H1 (cell line): ENCODE measurements at regions not wholly inside any gene's neighbourhood (a gene's known extent, or its start where the extent isn't known, plus 50 kb on each side); places are given as distances from the start of the nearest gene placed in this dataset.

Experiments used
- CTCF ChIA-PET: fragments of 300-600 bp; sonication (Branson Sonifier 250); formaldehyde crosslinking; loops from one replicate; lab custom pipeline; 2021; ENCODE audit not compliant: partially characterized antibody; lab: Charles Lee
- POLR2A ChIA-PET: fragments of 300-600 bp; sonication (Branson Sonifier 250); formaldehyde crosslinking; loops from one replicate; lab custom pipeline; 2021; ENCODE audit warnings: inconsistent platforms; ENCODE audit not compliant: partially characterized antibody; lab: Charles Lee
- DNase-seq, 2 experiments: peaks; one replicate each; pipeline versions ENCODE4 v3.0.0 to v3.0.0-alpha.2; 2010 to 2022; ENCODE audit warnings: low spot score in 2 of 2, low read depth in 1 of 2, mixed read lengths in 1 of 2
- FAIRE-seq: peaks from 2 replicates; lab custom pipeline; 2011; peaks lifted over from hg19 to GRCh38; lab: Jason Lieb, UNC
- H2AFZ ChIP-seq: 2 replicates; pipeline ENCODE4 v1.8.1; 2012; ENCODE audit warnings: low read length, inconsistent platforms
- H2AK5ac ChIP-seq: 2 replicates; pipeline ENCODE4 v1.6.1; 2013; ENCODE audit warnings: low read depth, low read length
- H2BK120ac ChIP-seq: replicated peaks from 2 replicates; pipeline ENCODE3; 2013; ENCODE audit warnings: low read depth, low read length, inconsistent platforms
- H2BK12ac ChIP-seq: 2 replicates; pipeline ENCODE4 v1.6.1; 2013; ENCODE audit warnings: low read depth, low read length
- H2BK15ac ChIP-seq: 2 replicates; pipeline ENCODE4 v1.6.1; 2013; ENCODE audit warnings: low read length
- H2BK20ac ChIP-seq: 2 replicates; pipeline ENCODE4 v1.6.1; 2013; ENCODE audit warnings: low read length
- H2BK5ac ChIP-seq: 2 replicates; pipeline ENCODE4 v1.6.1; 2013; ENCODE audit warnings: low read depth, low read length
- H3K14ac ChIP-seq: 2 replicates; pipeline ENCODE4 v1.6.1; 2013; ENCODE audit warnings: inconsistent platforms; ENCODE audit not compliant: insufficient read length
- H3K18ac ChIP-seq: 2 replicates; pipeline ENCODE4 v1.6.1; 2013; ENCODE audit warnings: low read length; ENCODE audit errors: extremely low read depth
- H3K23ac ChIP-seq: 2 replicates; pipeline ENCODE4 v1.6.1; 2013; ENCODE audit warnings: inconsistent platforms; ENCODE audit not compliant: insufficient read length
- H3K23me2 ChIP-seq: 2 replicates; pipeline ENCODE4 v1.6.1; 2013; ENCODE audit warnings: low read depth, low read length
- H3K27ac ChIP-seq: 2 replicates; pipeline ENCODE4 v1.6.1; 2011; ENCODE audit warnings: low read depth, low read length, inconsistent platforms
- H3K27me3 ChIP-seq, 4 experiments: replicated peaks in 1 of 4; 1 replicate in 1 of 4; 2 replicates in 3 of 4; pipeline versions ENCODE4 v1.6.1 to v1.8.1; 2011 to 2013; ENCODE audit warnings: low read length in 3 of 4, mild to moderate bottlenecking in 3 of 4, inconsistent platforms in 2 of 4, mixed read lengths in 2 of 4, moderate library complexity in 1 of 4; ENCODE audit not compliant: control insufficient read depth in 3 of 4, insufficient read depth in 3 of 4; ENCODE audit errors: extremely low read depth in 1 of 4
- H3K36me3 ChIP-seq, 4 experiments: 2 replicates each; pipeline versions ENCODE4 v1.6.1 to v1.8.1; 2011 to 2013; ENCODE audit warnings: mild to moderate bottlenecking in 4 of 4, low read length in 3 of 4, moderate library complexity in 2 of 4, control low read depth in 1 of 4, inconsistent platforms in 1 of 4; ENCODE audit not compliant: insufficient read depth in 4 of 4, control insufficient read depth in 2 of 4
- H3K4ac ChIP-seq: replicated peaks from 2 replicates; pipeline ENCODE3; 2013; ENCODE audit warnings: low read length, low read depth, mixed read lengths, inconsistent platforms; ENCODE audit not compliant: insufficient read length
- H3K4me1 ChIP-seq, 4 experiments: replicated peaks in 1 of 4; 1 replicate in 1 of 4; 2 replicates in 3 of 4; pipeline versions ENCODE4 v1.6.1 to v1.8.1; 2011 to 2013; ENCODE audit warnings: low read length in 3 of 4, inconsistent platforms in 2 of 4, mixed read lengths in 1 of 4; ENCODE audit not compliant: insufficient read depth in 4 of 4, control insufficient read depth in 3 of 4
- H3K4me2 ChIP-seq, 2 experiments: 2 replicates each; pipeline versions ENCODE4 v1.6.1 to v1.8.1; 2011 to 2013; ENCODE audit warnings: low read depth in 2 of 2, low read length in 2 of 2, control low read depth in 1 of 2, inconsistent platforms in 1 of 2, mild to moderate bottlenecking in 1 of 2; ENCODE audit not compliant: insufficient read depth in 1 of 2
- H3K4me3 ChIP-seq, 4 experiments: fragments of 200-600, 300-600 bp in 1 of 4; sonication (generic), shearing (Covaris generic), sonication (Bioruptor Twin) in 1 of 4; 2 replicates each; pipeline versions ENCODE4 v1.5.1 to v1.8.1; 2011 to 2016; ENCODE audit warnings: low read length in 4 of 4, low read depth in 3 of 4, control low read depth in 2 of 4, inconsistent platforms in 2 of 4, mild to moderate bottlenecking in 2 of 4, mixed read lengths in 1 of 4, moderate library complexity in 1 of 4; ENCODE audit not compliant: insufficient read depth in 2 of 4; ENCODE audit errors: extremely low read depth in 1 of 4
- H3K56ac ChIP-seq: replicated peaks from 2 replicates; pipeline ENCODE3; 2013; ENCODE audit warnings: low read depth, mild to moderate bottlenecking, mixed read lengths, low read length, inconsistent platforms; ENCODE audit not compliant: insufficient read length
- H3K79me1 ChIP-seq: 2 replicates; pipeline ENCODE4 v1.6.1; 2013; ENCODE audit warnings: low read depth, low read length, control low read depth
- H3K79me2 ChIP-seq, 2 experiments: 2 replicates each; pipeline versions ENCODE4 v1.6.1 to v1.8.1; 2012 to 2013; ENCODE audit warnings: low read length in 2 of 2, mild to moderate bottlenecking in 2 of 2, inconsistent platforms in 1 of 2; ENCODE audit not compliant: insufficient read depth in 2 of 2, control insufficient read depth in 1 of 2
- H3K9ac ChIP-seq, 4 experiments: replicated peaks in 1 of 4; 1 replicate in 1 of 4; 2 replicates in 3 of 4; pipeline versions ENCODE4 v1.6.1 to v1.8.1; 2011 to 2013; ENCODE audit warnings: low read depth in 3 of 4, low read length in 3 of 4, control low read depth in 2 of 4, mild to moderate bottlenecking in 2 of 4, moderate library complexity in 2 of 4, inconsistent platforms in 1 of 4; ENCODE audit errors: extremely low read depth in 1 of 4
- H3K9me3 ChIP-seq, 2 experiments: 2 replicates each; pipeline versions ENCODE4 v1.6.1 to v1.8.1; 2012 to 2013; ENCODE audit warnings: mild to moderate bottlenecking in 2 of 2, moderate library complexity in 2 of 2, control low read depth in 1 of 2, inconsistent platforms in 1 of 2, low read depth in 1 of 2, low read length in 1 of 2, mixed read lengths in 1 of 2; ENCODE audit not compliant: insufficient read depth in 2 of 2
- H4K20me1 ChIP-seq, 2 experiments: replicated peaks in 1 of 2; 2 replicates each; pipeline versions ENCODE3 to v1.8.1; 2011 to 2013; ENCODE audit warnings: inconsistent platforms in 2 of 2, low read length in 2 of 2, mild to moderate bottlenecking in 1 of 2; ENCODE audit not compliant: insufficient read depth in 2 of 2, control insufficient read depth in 1 of 2
- H4K5ac ChIP-seq: 2 replicates; pipeline ENCODE4 v1.6.1; 2013; ENCODE audit warnings: low read length, low read depth, mixed read lengths, inconsistent platforms; ENCODE audit not compliant: insufficient read length
- H4K8ac ChIP-seq: 2 replicates; pipeline ENCODE4 v1.8.0; 2013; ENCODE audit warnings: mild to moderate bottlenecking, moderate library complexity, low read length, inconsistent platforms; ENCODE audit not compliant: insufficient read depth; ENCODE audit errors: extremely low read depth
- H4K91ac ChIP-seq: replicated peaks from 2 replicates; pipeline ENCODE3; 2013; ENCODE audit warnings: low read length, mixed read lengths, inconsistent platforms; ENCODE audit not compliant: insufficient read length
- BACH1 ChIP-seq: IDR thresholded peaks from 2 replicates; pipeline ENCODE4 v1.6.1; 2012; ENCODE audit warnings: low read length, improper control_type of control experiment
- CHD1 ChIP-seq: IDR thresholded peaks from 2 replicates; pipeline ENCODE4 v1.6.1; 2012; ENCODE audit warnings: low read depth, low read length, improper control_type of control experiment
- CTBP2 ChIP-seq: IDR thresholded peaks from 2 replicates; pipeline ENCODE4 v1.7.0; 2011; ENCODE audit warnings: borderline replicate concordance, mild to moderate bottlenecking, moderate library complexity, mixed read lengths, low read length; ENCODE audit not compliant: insufficient read depth, insufficient read length
- EGR1 ChIP-seq: IDR thresholded peaks from 2 replicates; pipeline ENCODE4 v1.6.1; 2011; ENCODE audit warnings: low read depth, low read length, borderline replicate concordance
- NRF1 ChIP-seq: IDR thresholded peaks from 2 replicates; pipeline ENCODE4 v1.6.1; 2011; ENCODE audit warnings: mild to moderate bottlenecking, low read depth, low read length, improper control_type of control experiment
- RXRA ChIP-seq: IDR thresholded peaks from 2 replicates; pipeline ENCODE4 v1.6.1; 2011; ENCODE audit warnings: low read depth, mild to moderate bottlenecking, low read length, moderate library complexity; ENCODE audit not compliant: insufficient read depth
- SIN3A ChIP-seq, 2 experiments: IDR thresholded peaks in 1 of 2; conservative IDR thresholded peaks in 1 of 2; 2 replicates each; pipeline ENCODE4 v1.6.1; 2011 to 2012; ENCODE audit warnings: low read length in 2 of 2, improper control_type of control experiment in 1 of 2, low read depth in 1 of 2, mild to moderate bottlenecking in 1 of 2
- TCF12 ChIP-seq: IDR thresholded peaks from 2 replicates; pipeline ENCODE4 v1.6.1; 2011; ENCODE audit warnings: low read depth, mild to moderate bottlenecking, low read length
- WGBS, 2 experiments: shearing (Covaris generic) in 1 of 2; methylation state at CpG; one replicate each; pipeline versions ENCODE4 v1.1.6 to v1.1.7; 2013 to 2015; ENCODE audit warnings: low lambda C conversion rate in 2 of 2, mixed read lengths in 2 of 2, inconsistent platforms in 1 of 2, low coverage in 1 of 2, missing lambda C conversion rate in 1 of 2; ENCODE audit not compliant: insufficient replicate concordance in 2 of 2, insufficient coverage in 1 of 2, insufficient read length in 1 of 2; ENCODE audit errors: extremely low coverage in 1 of 2, missing lambda C conversion rate in 1 of 2; 5-methylcytosine and 5-hydroxymethylcytosine counted together

GRCh38 chr14:71731096-71731495 lies 201.1 kb upstream of the RGS6 start:
- Histone ChIP-seq H2AK5ac (no peak overlapping the region; the same call in 1 of the 2 replicates), H4K5ac (no peak overlapping the region), H2AFZ (no peak overlapping the region), H3K23ac (no peak overlapping the region), H3K36me3 (peaks cover 7 to 39% (median 28%) of the 10 kb centered on the region in 4 experiments; a peak in 7 of 8 replicates), H3K4ac (no peak overlapping the region), H2BK12ac (no peak overlapping the region), H3K4me3 (no peak overlapping the region), H3K14ac (no peak overlapping the region), H3K9me3 (no peaks in the 10 kb centered on the region), H3K23me2 (no peaks in the 10 kb centered on the region), H3K18ac (no peak overlapping the region), H2BK120ac (no peak overlapping the region), H3K56ac (no peak overlapping the region), H4K20me1 (no peaks in the 10 kb centered on the region), H3K27ac (no peak overlapping the region), H4K8ac (no peak overlapping the region), H4K91ac (no peak overlapping the region), H2BK20ac (no peak overlapping the region), H3K4me2 (no peak overlapping the region), H2BK5ac (no peak overlapping the region), H2BK15ac (no peak overlapping the region), H3K9ac (no peak overlapping the region), H3K27me3 (no peaks in the 10 kb centered on the region), H3K4me1 (no peaks in the 10 kb centered on the region), H3K79me1 (no peaks in the 10 kb centered on the region), H3K79me2 (no peaks in the 10 kb centered on the region)
- DNase-seq, result no peak
- 95% methylated on average over 5 of the region's 5 CpGs; no CpG with 5 or more reads in 1 of the 2 experiments for WGBS, 2 experiments
- ChIA-PET CTCF (interaction anchor here (0.6 to 0.7 kb wide), 2 partner anchors 10 to 22 kb away, joined by 3 to 4 read pairs; no protein-coding TSS in a partner anchor), POLR2A (no interaction called here)
- TF ChIP-seq SIN3A (conservative IDR thresholded peaks at IDR 0.05 in 1 of 2, IDR thresholded peaks at IDR 0.05 in 1 of 2; ENCODE audit: low read depth in 1 of 2, low read length in 2 of 2), result no peak
- TF ChIP-seq CTBP2, result no peak
- TF ChIP-seq CHD1, result no peak
- no peak for TF ChIP-seq TCF12
- TF ChIP-seq BACH1, result no peak
- TF ChIP-seq NRF1, result no peak
- TF ChIP-seq EGR1, result no peak
- no peak for TF ChIP-seq RXRA
- no peak for FAIRE-seq
